ENCODE measurements at regions not wholly inside any gene's neighbourhood (a gene's known extent, or its start where the extent isn't known, plus 50 kb on each side); places are given as distances from the start of the nearest gene placed in this dataset.

- H3K4me3 Mint-ChIP-seq (ENCODE audit: unreplicated experiment), result no peak overlapping the region
- no peaks in the 10 kb centered on the region for H3K36me3 Mint-ChIP-seq (ENCODE audit: unreplicated experiment)
- peaks cover 12% of the 10 kb centered on the region for H3K27me3 Mint-ChIP-seq (ENCODE audit: unreplicated experiment)
- H3K4me1 Mint-ChIP-seq (ENCODE audit: unreplicated experiment), result peaks cover 43% of the 10 kb centered on the region
- no peaks in the 10 kb centered on the region for H3K9me3 Mint-ChIP-seq (ENCODE audit: unreplicated experiment)
- no peak for DNase-seq (ENCODE audit: extremely low spot score, unreplicated experiment)
- TF ChIP-seq, protein P1, sequence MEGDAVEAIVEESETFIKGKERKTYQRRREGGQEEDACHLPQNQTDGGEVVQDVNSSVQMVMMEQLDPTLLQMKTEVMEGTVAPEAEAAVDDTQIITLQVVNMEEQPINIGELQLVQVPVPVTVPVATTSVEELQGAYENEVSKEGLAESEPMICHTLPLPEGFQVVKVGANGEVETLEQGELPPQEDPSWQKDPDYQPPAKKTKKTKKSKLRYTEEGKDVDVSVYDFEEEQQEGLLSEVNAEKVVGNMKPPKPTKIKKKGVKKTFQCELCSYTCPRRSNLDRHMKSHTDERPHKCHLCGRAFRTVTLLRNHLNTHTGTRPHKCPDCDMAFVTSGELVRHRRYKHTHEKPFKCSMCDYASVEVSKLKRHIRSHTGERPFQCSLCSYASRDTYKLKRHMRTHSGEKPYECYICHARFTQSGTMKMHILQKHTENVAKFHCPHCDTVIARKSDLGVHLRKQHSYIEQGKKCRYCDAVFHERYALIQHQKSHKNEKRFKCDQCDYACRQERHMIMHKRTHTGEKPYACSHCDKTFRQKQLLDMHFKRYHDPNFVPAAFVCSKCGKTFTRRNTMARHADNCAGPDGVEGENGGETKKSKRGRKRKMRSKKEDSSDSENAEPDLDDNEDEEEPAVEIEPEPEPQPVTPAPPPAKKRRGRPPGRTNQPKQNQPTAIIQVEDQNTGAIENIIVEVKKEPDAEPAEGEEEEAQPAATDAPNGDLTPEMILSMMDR (IDR thresholded peaks at IDR 0.05), result no peak
- H3K27ac Mint-ChIP-seq (ENCODE audit: unreplicated experiment), result no peak overlapping the region
Measured at GRCh38 chr11:115617767-115618166, 113.6 kb upstream of the CADM1 start.

DNA sequence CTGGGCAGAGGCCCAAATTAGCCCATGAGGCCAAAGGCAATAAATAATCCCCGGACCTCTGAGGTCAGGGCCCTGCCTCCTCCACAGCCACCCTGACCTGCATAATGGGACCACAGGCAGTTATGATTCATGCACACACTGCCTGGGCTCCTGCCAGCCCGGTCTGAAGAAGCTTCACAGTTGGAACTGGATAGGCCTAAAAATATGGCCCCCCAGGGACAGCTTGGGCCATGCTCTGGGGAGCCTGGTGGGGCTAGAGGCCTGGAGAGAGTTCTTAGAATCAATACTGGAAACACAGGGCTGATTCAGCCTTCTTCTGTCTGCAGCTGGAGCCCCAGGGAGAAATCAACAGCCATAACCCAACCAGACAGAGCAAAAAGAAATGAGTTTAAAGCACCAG, 112.8 kb upstream of the CADM1 start:
- H3K27me3 Mint-ChIP-seq (ENCODE audit: unreplicated experiment), result peaks cover 15% of the 10 kb centered on the region
- no peak overlapping the region for H3K4me3 Mint-ChIP-seq (ENCODE audit: unreplicated experiment)
- no peaks in the 10 kb centered on the region for H3K9me3 Mint-ChIP-seq (ENCODE audit: unreplicated experiment)
- DNase-seq (ENCODE audit: extremely low spot score, unreplicated experiment), result no peak
- H3K36me3 Mint-ChIP-seq (ENCODE audit: unreplicated experiment), result no peaks in the 10 kb centered on the region
- peaks cover 38% of the 10 kb centered on the region for H3K4me1 Mint-ChIP-seq (ENCODE audit: unreplicated experiment)
- H3K27ac Mint-ChIP-seq (ENCODE audit: unreplicated experiment), result no peak overlapping the region
- TF ChIP-seq, protein P1 (IDR thresholded peaks at IDR 0.05), result no peak

DNA sequence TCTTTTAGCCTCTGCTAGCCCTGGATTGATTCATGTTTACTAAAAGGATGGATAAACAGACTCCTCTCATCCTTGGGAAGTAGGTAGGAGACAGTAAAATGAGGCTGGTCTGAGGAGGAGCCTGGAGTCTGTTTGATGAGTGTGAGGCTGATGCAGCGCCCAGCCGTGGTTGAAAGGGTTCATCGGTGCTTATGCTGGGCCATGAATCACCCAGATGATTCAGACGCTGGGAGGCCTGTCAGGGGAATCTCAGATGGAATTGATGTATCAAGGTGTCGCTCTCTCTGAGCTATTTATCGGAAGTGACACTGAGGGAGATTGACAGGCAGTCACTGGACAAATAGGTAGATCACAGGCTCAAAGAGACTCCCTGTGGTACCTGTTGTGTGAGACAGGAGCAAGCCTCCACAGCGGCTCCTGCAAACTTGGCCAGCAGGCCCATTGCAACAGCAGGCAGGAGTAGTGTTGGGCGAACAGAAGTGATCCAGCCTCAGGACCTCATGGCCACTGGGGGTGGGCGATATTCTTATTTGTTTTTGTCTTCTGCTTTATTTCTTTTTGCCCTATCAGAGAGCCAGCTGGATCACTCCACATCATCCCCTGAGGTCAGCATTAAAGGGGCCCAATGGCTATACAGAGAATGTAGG, 109.9 kb upstream of the CADM1 start:
- Mint-ChIP-seq H3K27ac (ENCODE audit: unreplicated experiment) (no peak overlapping the region), H3K4me1 (ENCODE audit: unreplicated experiment) (peaks cover 31% of the 10 kb centered on the region), H3K9me3 (ENCODE audit: unreplicated experiment) (no peaks in the 10 kb centered on the region), H3K4me3 (ENCODE audit: unreplicated experiment) (no peak overlapping the region), H3K27me3 (ENCODE audit: unreplicated experiment) (peaks cover 31% of the 10 kb centered on the region), H3K36me3 (ENCODE audit: unreplicated experiment) (peaks cover 2% of the 10 kb centered on the region)
- TF ChIP-seq, protein P1 (IDR thresholded peaks at IDR 0.05), result no peak
- no peak for DNase-seq (ENCODE audit: extremely low spot score, unreplicated experiment)

DNA sequence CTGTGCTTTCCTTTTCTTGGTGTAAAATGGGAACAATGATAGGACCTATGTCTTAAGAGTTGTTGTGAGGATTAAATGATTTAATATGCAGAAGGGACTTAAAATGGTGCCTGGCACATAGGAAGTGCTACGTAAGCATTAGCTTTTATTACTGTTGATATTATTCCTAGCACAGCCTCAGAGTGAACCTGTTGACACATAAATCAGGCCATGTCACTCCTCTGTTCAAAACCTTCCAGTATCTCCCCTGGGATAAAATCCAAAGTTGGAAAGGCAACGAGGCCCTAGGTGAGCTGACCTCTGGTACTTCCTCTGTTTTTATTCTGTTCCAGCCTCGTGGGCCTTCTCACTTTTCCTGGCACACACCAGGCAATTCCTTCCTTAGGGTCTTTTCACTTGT, 108.8 kb upstream of the CADM1 start:
- Mint-ChIP-seq H3K4me3 (ENCODE audit: unreplicated experiment) (no peak overlapping the region), H3K36me3 (ENCODE audit: unreplicated experiment) (peaks cover 2% of the 10 kb centered on the region), H3K9me3 (ENCODE audit: unreplicated experiment) (no peaks in the 10 kb centered on the region), H3K4me1 (ENCODE audit: unreplicated experiment) (peaks cover 30% of the 10 kb centered on the region), H3K27me3 (ENCODE audit: unreplicated experiment) (peaks cover 37% of the 10 kb centered on the region), H3K27ac (ENCODE audit: unreplicated experiment) (no peak overlapping the region)
- DNase-seq (ENCODE audit: extremely low spot score, unreplicated experiment), result no peak
- TF ChIP-seq, protein P1 (IDR thresholded peaks at IDR 0.05), result no peak

- Mint-ChIP-seq H3K27ac (ENCODE audit: unreplicated experiment) (no peak overlapping the region), H3K9me3 (ENCODE audit: unreplicated experiment) (no peaks in the 10 kb centered on the region), H3K27me3 (ENCODE audit: unreplicated experiment) (peaks cover 44% of the 10 kb centered on the region), H3K4me1 (ENCODE audit: unreplicated experiment) (peaks cover 30% of the 10 kb centered on the region), H3K36me3 (ENCODE audit: unreplicated experiment) (peaks cover 2% of the 10 kb centered on the region), H3K4me3 (ENCODE audit: unreplicated experiment) (no peak overlapping the region)
- TF ChIP-seq, protein P1 (IDR thresholded peaks at IDR 0.05), result no peak
- DNase-seq (ENCODE audit: extremely low spot score, unreplicated experiment), result no peak
Measured at GRCh38 chr11:115612046-115612730, 108.0 kb upstream of the CADM1 start.
